HCT116 (cell line): ENCODE measurements at regions not wholly inside any gene's neighbourhood (a gene's known extent, or its start where the extent isn't known, plus 50 kb on each side); places are given as distances from the start of the nearest gene placed in this dataset.

Source experiments
- ATAC-seq: fragments of 200-7000 bp; cut with Tn5 transposase; 2 replicates; pipeline ENCODE4 v1.9.1; 2020; ENCODE audit warnings: mild to moderate bottlenecking, moderate library complexity
- BruUV-seq: library from RNA; stranded (reverse); fragments of 400-500 nt; replicated peaks from 2 replicates; lab custom pipeline; 2021; lab: Mats Ljungman, UMichigan
- CTCF ChIA-PET: fragments of 300-600 bp; sonication (Branson Sonifier 250); formaldehyde crosslinking; loops from one replicate; lab custom pipeline; 2021; ENCODE audit warnings: antibody characterized with exemption; lab: Charles Lee
- POLR2A ChIA-PET: fragments of 300-600, 350-600 bp; sonication (Branson Sonifier 250); formaldehyde crosslinking; loops from one replicate; lab custom pipeline; 2021; ENCODE audit warnings: antibody characterized with exemption; lab: Charles Lee
- RAD21 ChIA-PET, 2 experiments: fragments of 300-600 bp; sonication (Branson Sonifier 250); formaldehyde crosslinking; loops; one replicate each; lab custom pipeline; 2023; ENCODE audit warnings: low total read pairs in 2 of 2; ENCODE audit not compliant: uncharacterized antibody in 2 of 2, unreplicated experiment in 2 of 2, low non-redundant PET in 1 of 2; lab: Charles Lee
- DNase-seq: peaks from one replicate; pipeline ENCODE4 v3.0.0-alpha.2; 2010; ENCODE audit warnings: low read depth, low spot score
- H2AFZ ChIP-seq: fragments of 200-600 bp; shearing (Covaris generic), sonication (generic); 2 replicates; pipeline ENCODE4 v1.6.1; 2017; ENCODE audit warnings: low read depth, mixed run types, mixed read lengths, antibody characterized with exemption, low read length; ENCODE audit not compliant: poor library complexity, severe bottlenecking
- H3K27ac ChIP-seq: 2 replicates; pipeline ENCODE4 v1.5.1; 2012; ENCODE audit warnings: low read depth, low read length
- H3K27me3 ChIP-seq: fragments of 200-600 bp; sonication (generic); 2 replicates; pipeline ENCODE4 v1.6.1; 2016; ENCODE audit warnings: mixed run types, low read length, mixed read lengths; ENCODE audit not compliant: insufficient read depth
- H3K36me3 ChIP-seq, 2 experiments: fragments of 200-500 bp in 1 of 2; fragments of 200-600 bp in 1 of 2; sonication (Bioruptor generic) in 1 of 2; sonication (generic) in 1 of 2; 2 replicates each; pipeline versions ENCODE4 v1.5.1 to v1.6.1; 2014 to 2016; ENCODE audit warnings: low read length in 2 of 2, inconsistent platforms in 1 of 2, mixed read lengths in 1 of 2, mixed run types in 1 of 2; ENCODE audit not compliant: insufficient read depth in 2 of 2, control insufficient read depth in 1 of 2
- H3K4me1 ChIP-seq, 2 experiments: fragments of 200-600 bp in 1 of 2; sonication (generic) in 1 of 2; 2 replicates each; pipeline versions ENCODE4 v1.5.1 to v1.6.1; 2012 to 2017; ENCODE audit warnings: low read length in 2 of 2, inconsistent platforms in 1 of 2, mild to moderate bottlenecking in 1 of 2, mixed read lengths in 1 of 2, mixed run types in 1 of 2, moderate library complexity in 1 of 2; ENCODE audit not compliant: insufficient read depth in 2 of 2, control insufficient read depth in 1 of 2
- H3K4me2 ChIP-seq: fragments of 200-600 bp; sonication (generic); 2 replicates; pipeline ENCODE4 v1.6.1; 2017; ENCODE audit warnings: mixed run types, low read length, mixed read lengths
- H3K4me3 ChIP-seq, 2 experiments: fragments of 200-600 bp in 1 of 2; sonication (generic) in 1 of 2; replicated peaks in 1 of 2; 2 replicates each; pipeline ENCODE4 v1.5.1; 2011 to 2016; ENCODE audit warnings: low read length in 2 of 2, control low read depth in 1 of 2, low read depth in 1 of 2, mild to moderate bottlenecking in 1 of 2, mixed read lengths in 1 of 2, mixed run types in 1 of 2
- H3K79me2 ChIP-seq: fragments of 200-600 bp; sonication (generic); 2 replicates; pipeline ENCODE4 v1.6.1; 2017; ENCODE audit warnings: mild to moderate bottlenecking, mixed run types, low read length, moderate library complexity, mixed read lengths; ENCODE audit not compliant: insufficient read depth
- H3K9ac ChIP-seq: fragments of 200-600 bp; sonication (generic); 2 replicates; pipeline ENCODE4 v1.6.1; 2016; ENCODE audit warnings: low read length, mixed read lengths
- H3K9me2 ChIP-seq: fragments of 200-600 bp; sonication (generic), shearing (Covaris generic); 2 replicates; pipeline ENCODE4 v1.6.1; 2017; ENCODE audit warnings: mixed run types, mild to moderate bottlenecking, moderate library complexity; ENCODE audit not compliant: insufficient read depth
- H3K9me3 ChIP-seq, 2 experiments: fragments of 200-500 bp in 1 of 2; fragments of 200-600 bp in 1 of 2; sonication (Bioruptor generic) in 1 of 2; sonication (generic) in 1 of 2; 2 replicates each; pipeline ENCODE4 v1.6.1; 2014 to 2017; ENCODE audit warnings: low read length in 2 of 2, mixed read lengths in 2 of 2, inconsistent platforms in 1 of 2, low read depth in 1 of 2, mild to moderate bottlenecking in 1 of 2, mixed run types in 1 of 2, moderate library complexity in 1 of 2; ENCODE audit not compliant: control insufficient read depth in 1 of 2, insufficient read depth in 1 of 2
- H4K20me1 ChIP-seq: fragments of 200-600 bp; sonication (generic), shearing (Covaris generic); 2 replicates; pipeline ENCODE4 v1.6.1; 2017; ENCODE audit warnings: mixed run types, mild to moderate bottlenecking, moderate library complexity; ENCODE audit not compliant: insufficient read depth
- CEBPB ChIP-seq: IDR thresholded peaks from 2 replicates; pipeline ENCODE4 v1.6.1; 2012; ENCODE audit warnings: low read depth
- CTCF ChIP-seq, 3 experiments: fragments of 200-600 bp in 1 of 3; sonication (generic) in 1 of 3; IDR thresholded peaks in 2 of 3; conservative IDR thresholded peaks in 1 of 3; 2 replicates each; pipeline ENCODE4 v1.5.1; 2012 to 2017; ENCODE audit warnings: low read depth in 2 of 3, low read length in 2 of 3, antibody characterized with exemption in 1 of 3, borderline replicate concordance in 1 of 3, control low read depth in 1 of 3, mild to moderate bottlenecking in 1 of 3, mixed read lengths in 1 of 3, mixed run types in 1 of 3, moderate library complexity in 1 of 3; ENCODE audit not compliant: insufficient read depth in 1 of 3
- ELF1 ChIP-seq: IDR thresholded peaks from 2 replicates; pipeline ENCODE4 v1.6.1; 2012; ENCODE audit warnings: low read depth, borderline replicate concordance
- EZH2 ChIP-seq: fragments of 200-600 bp; sonication (generic); IDR thresholded peaks from 2 replicates; pipeline ENCODE4 v1.6.1; 2017; ENCODE audit warnings: antibody characterized with exemption, mixed run types
- EZH2phosphoT487 ChIP-seq: fragments of 200-600 bp; IDR thresholded peaks from 2 replicates; pipeline ENCODE4 v1.6.1; 2018; ENCODE audit warnings: antibody characterized with exemption, borderline replicate concordance
- FOSL1 ChIP-seq: IDR thresholded peaks from 2 replicates; pipeline ENCODE4 v1.6.1; 2012; ENCODE audit warnings: low read depth
- JUND ChIP-seq: IDR thresholded peaks from 2 replicates; pipeline ENCODE4 v1.6.1; 2012
- MAX ChIP-seq: IDR thresholded peaks from 2 replicates; pipeline ENCODE4 v1.6.1; 2012
- POLR2A ChIP-seq: IDR thresholded peaks from 2 replicates; pipeline ENCODE4 v1.7.0; 2011; ENCODE audit warnings: borderline replicate concordance; ENCODE audit not compliant: insufficient read depth, insufficient read length; ENCODE audit errors: extremely low read depth
- RAD21 ChIP-seq: IDR thresholded peaks from 2 replicates; pipeline ENCODE4 v1.6.1; 2012; ENCODE audit warnings: low read depth, mild to moderate bottlenecking
- REST ChIP-seq: IDR thresholded peaks from 2 replicates; pipeline ENCODE4 v1.6.1; 2012; ENCODE audit warnings: low read depth
- SIN3A ChIP-seq: IDR thresholded peaks from 2 replicates; pipeline ENCODE4 v1.6.1; 2012; ENCODE audit warnings: low read depth
- SRF ChIP-seq: IDR thresholded peaks from 2 replicates; pipeline ENCODE4 v1.6.1; 2012; ENCODE audit warnings: low read depth
- TCF7L2 ChIP-seq: IDR thresholded peaks from 2 replicates; pipeline ENCODE4 v1.7.0; 2011; ENCODE audit warnings: borderline replicate concordance, inconsistent platforms; ENCODE audit not compliant: insufficient read depth, insufficient read length; ENCODE audit errors: extremely low read depth
- YY1 ChIP-seq: IDR thresholded peaks from 2 replicates; pipeline ENCODE4 v1.6.1; 2011; ENCODE audit warnings: low read length, low read depth, moderate library complexity, mild to moderate bottlenecking; ENCODE audit not compliant: insufficient replicate concordance; ENCODE audit errors: extremely low read depth
- ZFX ChIP-seq: fragments of 450-650 bp; IDR thresholded peaks from 2 replicates; pipeline ENCODE4 v1.6.1; 2017
- intact Hi-C: fragments of 100-400 bp; cut with micrococcal nuclease; formaldehyde crosslinking; loops from 2 replicates; pipeline ENCODE4 v1.10.0; 2022

DNA sequence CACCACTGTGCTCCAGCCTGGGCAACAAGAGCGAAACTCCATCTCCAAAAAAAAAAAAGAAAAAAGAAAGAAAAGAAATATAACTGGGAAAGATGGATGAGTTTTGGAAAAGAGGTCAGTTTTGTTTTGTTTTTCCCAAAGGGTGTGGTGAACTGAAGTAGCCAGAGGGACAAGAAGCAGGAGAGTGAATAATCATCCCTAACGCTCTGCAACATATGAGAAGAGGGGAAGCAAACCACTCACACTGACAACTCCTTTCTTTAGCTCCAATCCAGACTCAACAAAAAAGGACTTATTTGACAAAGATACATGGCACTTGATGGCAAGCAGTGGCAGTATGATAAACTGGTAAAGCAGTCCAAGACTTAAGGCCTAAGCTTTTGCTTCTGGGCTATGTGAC, 176.1 kb upstream of the HMHB1 start:
- Histone ChIP-seq H3K4me3 (no peak overlapping the region), H3K27ac (no peak overlapping the region), H3K9me2 (no peaks in the 10 kb centered on the region), H3K36me3 (no peaks in the 10 kb centered on the region), H3K4me1 (no peaks in the 10 kb centered on the region), H3K9ac (no peak overlapping the region), H3K4me2 (no peak overlapping the region), H3K79me2 (no peaks in the 10 kb centered on the region), H3K27me3 (no peaks in the 10 kb centered on the region), H3K9me3 (no peaks in the 10 kb centered on the region), H4K20me1 (no peaks in the 10 kb centered on the region), H2AFZ (no peak overlapping the region)
- intact Hi-C loops: no loop called here
- ChIA-PET CTCF (no interaction called here), POLR2A (no interaction called here), RAD21 (no interaction called here)
- DNase-seq (no peak), ATAC-seq (no peak)
- TF ChIP-seq SRF (no peak), POLR2A (no peak), ZFX (no peak), YY1 (no peak)
- BruUV-seq: no TSS peak

DNA sequence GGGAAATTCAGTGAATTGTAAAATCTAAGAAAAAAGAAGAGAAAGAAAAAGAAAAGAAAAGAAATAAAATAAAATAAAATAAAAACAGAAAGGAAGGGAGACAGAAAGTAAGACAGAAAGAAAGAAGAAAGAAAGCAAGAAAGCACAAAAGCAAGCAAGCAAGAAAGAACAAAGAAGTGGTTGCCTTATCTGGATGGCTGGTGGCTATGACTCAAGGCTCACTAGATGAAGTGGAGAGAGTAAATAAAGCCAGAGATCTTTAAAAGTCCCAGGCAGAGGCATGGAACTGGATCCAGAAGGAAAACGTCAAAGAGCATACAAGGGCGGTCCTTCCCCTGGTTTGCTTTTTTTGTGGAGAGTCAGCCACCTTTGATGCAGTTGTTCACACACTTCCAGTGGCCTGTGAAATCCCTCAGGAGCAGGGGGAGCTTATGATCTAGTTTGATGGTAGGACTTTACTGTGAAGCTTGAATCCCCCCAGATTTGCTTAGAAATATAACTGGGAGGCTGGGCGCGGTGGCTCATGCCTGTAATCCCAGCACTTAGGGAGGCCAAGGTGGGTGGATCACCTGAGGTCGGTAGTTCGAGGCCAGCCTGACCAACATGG, 176.7 kb upstream of the HMHB1 start:
- no peak for DNase-seq
- Histone ChIP-seq H3K4me3 (no peak overlapping the region), H2AFZ (no peak overlapping the region), H3K9ac (no peak overlapping the region), H4K20me1 (no peaks in the 10 kb centered on the region), H3K4me2 (no peak overlapping the region), H3K36me3 (no peaks in the 10 kb centered on the region), H3K4me1 (peaks cover 0 to 1% of the 10 kb centered on the region in 2 experiments; a peak in 1 of 4 replicates), H3K27me3 (no peaks in the 10 kb centered on the region), H3K9me2 (no peaks in the 10 kb centered on the region), H3K9me3 (no peaks in the 10 kb centered on the region), H3K27ac (no peak overlapping the region), H3K79me2 (no peaks in the 10 kb centered on the region)
- POLR2A ChIA-PET: no interaction called here
- RAD21 ChIA-PET: no interaction called here
- no peak for ATAC-seq
- CTCF ChIA-PET: no interaction called here
- intact Hi-C loops: no loop called here
- no TSS peak for BruUV-seq
- TF ChIP-seq ZFX (no peak), EZH2 (no peak), POLR2A (no peak), SIN3A (no peak), FOSL1 (no peak), RAD21 (no peak), ELF1 (no peak), YY1 (no peak), CEBPB (no peak), REST (no peak), JUND (no peak), MAX (no peak), EZH2phosphoT487 (no peak), TCF7L2 (no peak), CTCF (IDR thresholded peaks at IDR 0.05 in 2 of 3, conservative IDR thresholded peaks at IDR 0.05 in 1 of 3; ENCODE audit: borderline replicate concordance in 1 of 3, insufficient read depth in 1 of 3, low read depth in 2 of 3, low read length in 2 of 3) (no peak)
